H1 (cell line): ENCODE measurements at regions not wholly inside any gene's neighbourhood (a gene's known extent, or its start where the extent isn't known, plus 50 kb on each side); places are given as distances from the start of the nearest gene placed in this dataset.

Experiments
- EP300 ChIP-seq, 2 experiments: IDR thresholded peaks; 1 replicate in 1 of 2; 2 replicates in 1 of 2; pipeline ENCODE4 v1.6.1; 2011 to 2012; ENCODE audit warnings: low read depth in 2 of 2, low read length in 2 of 2, mild to moderate bottlenecking in 2 of 2, borderline replicate concordance in 1 of 2, inconsistent platforms in 1 of 2, moderate library complexity in 1 of 2
- POU5F1 ChIP-seq: IDR thresholded peaks from 2 replicates; pipeline ENCODE4 v1.6.1; 2011; ENCODE audit warnings: low read depth, mild to moderate bottlenecking, low read length, moderate library complexity
- RNF2 ChIP-seq: fragments of 200-900, 300-1000 bp; sonication (generic); IDR thresholded peaks from 2 replicates; pipeline ENCODE4 v1.7.1; 2016; ENCODE audit warnings: borderline replicate concordance, low read depth, mild to moderate bottlenecking, antibody characterized with exemption, low read length; ENCODE audit not compliant: poor library complexity, severe bottlenecking; ENCODE audit errors: missing control alignments
- TEAD4 ChIP-seq: IDR thresholded peaks from 2 replicates; pipeline ENCODE4 v1.6.1; 2012; ENCODE audit warnings: low read depth, low read length, inconsistent platforms, mixed read lengths

DNA sequence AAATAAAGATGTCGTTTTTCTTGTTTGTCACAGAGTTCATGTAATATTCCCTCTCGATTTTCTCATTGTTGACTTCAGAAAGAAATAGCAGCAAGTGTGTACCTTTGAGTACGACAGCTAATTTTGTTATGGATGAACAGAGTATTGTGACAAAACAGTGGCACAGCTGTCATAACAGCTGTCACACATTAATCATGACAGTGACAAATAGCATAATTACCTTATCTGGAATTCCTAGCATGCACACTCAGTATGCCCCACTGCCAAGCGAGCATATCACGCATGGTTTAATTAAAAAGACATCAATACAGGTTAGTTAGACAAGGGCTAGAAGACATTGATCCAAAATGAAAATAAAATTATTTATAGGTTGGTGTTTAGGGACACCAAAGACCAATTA lies 375.1 kb downstream of the SPATA31D1 start (continued):
- TF ChIP-seq TEAD4 (no peak), EP300 (IDR thresholded peaks at IDR 0.05; ENCODE audit: borderline replicate concordance in 1 of 2, low read depth in 2 of 2, low read length in 2 of 2) (no peak), POU5F1 (no peak), RNF2 (no peak)
